HUDEP-2 (cell line): ENCODE measurements at regions not wholly inside any gene's neighbourhood (a gene's known extent, or its start where the extent isn't known, plus 50 kb on each side); places are given as distances from the start of the nearest gene placed in this dataset.
"Not testable (repeated sequence)": the region's sequence is repeated elsewhere in the genome, so short reads cannot be mapped to it uniquely, and the experiment has no call there.

ENCODE experiments used
- DNase-seq, 76 experiments: peaks; one replicate each; lab custom pipeline; 2025; ENCODE audit not compliant: unreplicated experiment in 76 of 76; lab: John Stamatoyannopoulos, UW

DNA sequence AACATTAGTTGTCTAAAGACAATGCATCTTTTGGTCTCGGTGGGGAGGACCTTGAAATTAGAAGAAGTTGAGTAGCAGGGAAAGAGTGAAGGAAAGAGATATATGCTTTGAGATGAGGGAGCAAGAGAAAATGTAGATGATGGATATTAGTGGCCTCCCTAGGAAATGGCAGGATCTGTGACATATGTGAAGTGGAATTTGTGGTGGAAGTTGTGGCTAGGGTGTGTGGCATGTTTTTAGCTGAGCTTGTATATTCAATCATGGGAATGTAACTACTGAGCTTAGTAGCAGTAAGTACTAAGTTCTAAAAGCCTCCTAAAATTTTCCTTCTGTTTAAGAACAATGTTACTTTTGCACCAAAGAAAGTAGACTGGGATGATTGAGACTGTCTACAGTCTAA, 382.8 kb upstream of the CTSO start:
- no peak for DNase-seq

DNA sequence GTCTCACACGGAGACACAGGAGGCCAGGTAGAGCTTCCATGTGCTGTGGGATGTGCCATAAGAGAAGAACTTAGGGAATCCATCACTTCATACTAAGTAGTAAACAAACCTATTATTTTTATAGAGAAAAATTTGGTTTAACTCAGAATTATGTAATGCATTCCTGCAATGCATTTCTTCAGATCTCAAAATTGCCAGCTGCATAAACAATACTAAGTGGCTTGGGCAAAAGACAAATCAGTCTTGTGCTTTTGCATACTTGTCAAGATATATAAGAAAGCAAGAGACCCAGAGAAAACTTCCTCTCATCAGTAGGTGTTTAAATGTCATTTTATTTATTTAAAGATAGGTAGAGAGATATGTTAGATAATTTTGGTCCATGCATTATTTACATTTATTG, 382.1 kb upstream of the CTSO start:
- no peak for DNase-seq

DNA sequence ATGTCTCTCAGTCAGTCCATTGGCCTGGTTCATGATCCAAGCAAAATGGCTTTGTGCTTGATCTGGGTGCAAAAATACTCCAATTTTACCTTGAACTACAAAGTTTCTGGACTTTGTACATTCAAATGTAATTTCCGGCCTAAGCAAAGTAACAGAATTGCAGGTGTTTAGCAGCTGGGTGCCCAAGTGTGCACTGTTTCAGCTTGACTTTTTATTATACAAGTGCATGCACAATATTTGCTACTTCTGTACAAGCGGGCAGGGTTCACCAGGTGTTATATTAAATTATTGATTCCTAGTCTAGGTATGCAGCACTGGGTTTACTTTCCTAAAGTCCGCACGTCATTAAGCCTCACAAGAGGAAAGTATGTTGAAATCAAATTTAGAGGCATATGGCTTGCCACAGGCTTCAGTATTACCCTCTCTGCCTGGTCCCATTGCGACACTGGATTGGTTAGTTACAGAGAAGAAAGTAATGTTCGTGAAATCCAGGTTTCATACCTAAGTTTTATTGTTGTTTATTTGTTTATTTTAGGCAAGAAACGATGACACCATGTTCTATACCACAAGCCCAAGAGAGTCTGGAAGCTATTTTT, 376.9 kb upstream of the CTSO start:
- no peak for DNase-seq

DNA sequence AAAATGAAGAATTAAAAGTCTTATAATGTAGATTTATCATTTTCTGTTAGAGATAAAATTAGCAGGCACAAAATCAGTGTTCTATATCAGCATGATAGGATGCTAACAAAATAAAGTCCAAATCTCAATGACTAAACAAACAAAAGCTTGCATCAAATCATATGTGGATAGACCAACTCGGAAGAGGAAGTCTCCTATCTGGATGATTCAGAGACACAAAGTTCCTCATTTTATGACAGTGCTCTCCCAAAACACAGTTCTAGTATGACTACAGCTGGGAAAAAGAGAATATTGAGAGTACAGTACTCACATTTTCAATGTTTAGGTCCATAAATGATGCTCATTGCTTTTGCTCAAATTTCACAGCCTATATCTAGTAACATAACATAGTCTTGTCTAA, 376.1 kb upstream of the CTSO start:
- no peak for DNase-seq

DNA sequence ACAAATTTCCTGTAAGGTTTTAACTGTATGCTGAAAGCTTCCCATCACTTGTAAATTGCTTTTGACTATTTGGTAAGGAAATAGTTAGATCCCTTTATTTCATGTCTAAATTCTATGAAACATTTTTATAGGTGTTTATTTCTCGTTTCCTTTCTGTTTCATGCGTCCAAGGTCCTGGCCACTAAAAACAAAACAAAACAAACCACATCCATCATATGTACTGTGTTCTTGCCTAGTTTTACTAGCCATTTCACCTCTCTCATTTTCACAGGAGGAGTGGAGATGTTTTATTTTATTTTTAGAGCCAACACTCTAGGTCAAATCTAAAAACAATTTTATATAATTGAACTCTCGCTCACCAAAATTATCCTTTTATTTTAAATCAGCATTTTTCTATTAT, 375.2 kb upstream of the CTSO start:
- no peak for DNase-seq

DNA sequence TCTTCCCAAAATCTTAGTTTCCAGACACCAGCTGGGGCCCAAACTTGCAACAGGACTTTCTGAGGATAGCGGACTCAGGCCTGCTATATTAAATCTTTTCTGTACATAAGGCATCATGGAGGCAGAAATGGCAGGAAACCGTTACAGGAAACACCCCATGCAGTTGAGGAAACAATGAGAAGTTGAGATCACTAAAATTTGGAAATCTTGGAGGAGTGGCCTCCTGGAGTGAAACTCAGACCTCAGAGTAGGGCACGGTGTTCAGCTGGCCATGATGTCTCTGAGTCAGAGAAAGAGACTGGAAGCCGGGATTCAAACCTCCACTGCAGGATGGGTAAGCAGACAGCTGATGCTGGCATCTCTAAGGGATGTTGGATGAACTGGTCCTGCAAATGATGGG, 372.6 kb upstream of the CTSO start:
- no peak for DNase-seq

DNA sequence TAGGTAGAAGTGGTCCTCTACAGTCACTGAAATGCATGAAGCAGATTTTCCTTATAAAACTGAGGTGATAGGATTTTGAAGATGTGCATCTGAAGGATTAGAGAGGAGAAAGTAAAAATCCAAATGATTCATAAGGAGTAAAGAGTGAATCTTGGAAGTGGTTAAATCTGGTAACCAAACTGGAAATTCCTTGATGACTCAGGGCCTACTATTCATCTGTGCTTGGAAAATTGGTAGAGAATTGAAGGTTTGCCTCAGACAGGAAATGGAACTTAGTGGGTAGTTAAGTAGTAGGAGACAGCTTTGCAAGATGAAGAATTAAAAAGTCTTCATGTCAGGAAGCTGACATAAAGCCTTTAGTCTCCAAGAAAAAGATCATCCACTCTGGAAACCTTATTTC, 368.9 kb upstream of the CTSO start:
- DNase-seq, result no peak

DNA sequence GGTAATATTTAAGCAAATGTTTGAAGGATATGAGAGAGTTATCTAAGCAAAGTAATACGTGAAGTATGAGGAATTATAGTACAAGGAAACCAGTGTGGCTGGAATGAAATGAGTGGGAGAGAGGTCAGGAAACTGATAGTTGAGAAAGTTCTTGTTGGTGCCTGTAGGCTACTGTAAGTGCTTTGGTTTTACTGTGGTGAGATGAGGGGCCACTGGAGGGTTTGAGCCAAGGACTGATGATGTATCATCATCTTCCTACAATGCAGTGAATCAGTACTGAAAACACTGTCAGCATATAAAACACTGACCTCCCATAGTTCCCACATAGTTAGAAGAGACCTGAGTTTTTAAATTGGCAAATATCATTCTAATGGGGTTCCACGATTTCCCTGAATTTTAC, 367.5 kb upstream of the CTSO start:
- no peak for DNase-seq

DNA sequence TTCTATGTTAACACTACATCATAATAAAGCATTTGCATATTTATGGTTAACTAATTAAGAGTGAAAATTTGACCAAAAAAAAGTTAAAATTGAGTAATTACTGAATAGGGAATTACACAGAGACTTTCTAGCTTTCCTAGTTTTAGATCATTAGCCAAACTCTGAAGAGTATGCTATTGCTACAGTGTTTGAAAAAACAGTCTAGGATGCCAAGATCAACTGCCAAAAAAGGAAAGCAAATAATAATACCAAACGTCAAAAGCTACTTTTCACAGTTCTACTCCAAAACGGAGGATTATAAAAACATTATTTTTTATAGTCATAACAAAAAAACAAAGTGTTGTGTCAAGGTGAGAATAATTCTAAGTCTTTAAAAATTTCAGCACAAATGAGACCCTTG, 359.8 kb upstream of the CTSO start:
- DNase-seq, result no peak

DNA sequence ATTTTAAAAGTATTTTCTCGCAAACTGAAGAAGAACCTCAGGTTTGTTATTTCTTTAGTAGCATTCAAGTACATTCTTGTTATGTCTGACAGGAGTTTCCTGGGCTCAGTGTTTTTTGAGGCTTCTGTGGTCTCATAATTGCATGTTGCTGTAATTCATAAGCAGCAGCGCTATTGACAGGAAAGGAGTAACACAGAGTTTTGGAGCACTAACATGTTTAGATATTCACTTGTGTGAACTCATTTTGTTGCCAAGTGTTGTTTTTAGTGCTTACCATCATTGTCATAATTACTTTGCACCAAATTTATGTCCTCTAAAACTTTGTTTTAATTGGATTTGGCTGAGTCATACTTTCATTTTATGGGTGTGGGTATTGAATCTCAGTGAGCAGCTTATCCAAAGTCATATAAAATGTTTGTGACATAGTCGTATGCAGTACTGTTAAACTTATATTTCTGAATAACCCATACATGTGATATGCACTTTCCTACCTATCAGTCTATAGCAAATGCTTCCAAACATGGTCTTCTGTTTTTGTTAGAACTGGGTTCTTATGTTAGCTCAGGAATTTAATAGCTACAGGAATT, 358.7 kb upstream of the CTSO start:
- no peak for DNase-seq

DNA sequence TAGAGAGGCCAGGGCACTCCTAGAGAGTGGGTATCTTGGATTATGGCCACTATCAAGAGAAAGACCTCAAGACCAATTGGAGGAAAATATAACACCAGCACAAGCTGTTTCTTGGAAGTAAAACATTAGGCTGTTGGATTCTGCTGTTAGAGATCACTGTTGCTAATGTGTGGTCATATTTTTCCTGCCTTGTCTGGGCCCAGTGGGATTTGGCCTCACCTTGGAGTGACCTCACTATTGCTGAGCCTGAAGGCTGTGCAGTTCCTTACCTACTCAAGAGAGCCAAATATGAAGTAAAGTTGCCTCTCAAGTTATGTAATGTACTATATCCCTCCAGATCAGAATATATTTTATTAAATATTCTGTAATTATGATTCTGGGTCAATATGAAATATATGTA, 355.4 kb upstream of the CTSO start:
- no peak for DNase-seq

DNA sequence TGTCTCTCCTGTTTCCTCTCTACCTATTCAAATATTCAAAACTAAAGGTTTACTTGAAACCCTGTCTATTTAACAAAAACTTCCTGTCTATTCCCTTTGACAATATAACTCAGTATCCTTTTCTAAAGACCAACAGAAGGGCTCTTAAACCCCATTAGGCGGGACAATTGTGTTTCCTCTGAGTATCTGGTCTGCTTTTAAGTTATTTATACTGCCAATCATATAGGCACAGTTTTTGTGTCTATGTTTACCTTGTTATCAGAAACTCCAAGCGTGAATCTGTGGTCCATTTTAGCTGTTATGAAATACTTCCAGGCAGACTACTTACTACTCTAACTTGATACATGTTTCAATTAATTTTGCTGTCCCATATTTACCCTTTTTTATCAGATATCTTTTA, 350.0 kb upstream of the CTSO start:
- no peak for DNase-seq

DNA sequence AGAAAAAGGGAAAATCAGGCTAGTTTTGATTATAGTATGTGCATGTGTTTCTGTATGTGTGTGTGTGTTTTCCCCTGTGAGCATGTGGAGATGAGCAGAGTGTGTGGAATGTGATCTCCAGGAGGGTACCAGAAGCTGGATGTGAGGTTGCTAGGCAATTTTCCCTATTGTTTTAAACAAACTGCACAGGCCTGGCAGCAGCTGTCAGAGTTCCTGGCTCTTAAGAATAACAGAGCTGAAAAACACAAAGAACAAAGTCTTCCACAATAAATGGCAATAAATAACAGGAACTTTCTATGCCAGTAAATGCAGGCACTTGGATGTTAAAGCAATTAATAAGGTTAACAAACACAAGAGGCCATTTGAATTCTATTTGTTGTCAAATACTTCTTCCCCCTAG, 344.6 kb upstream of the CTSO start:
- no peak for DNase-seq

DNA sequence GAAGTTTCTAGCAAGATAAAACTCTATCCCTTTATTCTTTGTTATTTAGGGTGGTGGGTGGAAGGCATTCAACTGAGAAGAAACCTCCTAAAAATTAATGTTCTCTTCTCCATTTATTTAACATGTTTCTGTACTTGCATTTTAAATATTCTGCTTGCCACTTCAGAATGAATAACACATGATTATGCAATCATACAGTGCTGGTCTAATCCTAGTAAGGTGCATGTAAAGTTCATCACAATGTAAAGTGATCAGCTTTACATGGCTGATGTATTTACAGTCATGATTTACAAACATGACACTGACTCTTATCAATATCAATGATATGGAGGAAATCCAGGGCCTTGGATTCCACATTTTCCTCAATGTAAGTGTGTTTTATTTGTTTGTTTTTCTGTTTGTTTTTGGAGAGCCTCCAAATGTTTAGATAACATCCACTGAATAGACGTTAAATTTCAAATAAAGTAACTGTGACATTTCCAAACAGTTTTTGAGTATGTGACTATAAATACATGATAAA, 342.1 kb upstream of the CTSO start:
- no peak for DNase-seq

DNA sequence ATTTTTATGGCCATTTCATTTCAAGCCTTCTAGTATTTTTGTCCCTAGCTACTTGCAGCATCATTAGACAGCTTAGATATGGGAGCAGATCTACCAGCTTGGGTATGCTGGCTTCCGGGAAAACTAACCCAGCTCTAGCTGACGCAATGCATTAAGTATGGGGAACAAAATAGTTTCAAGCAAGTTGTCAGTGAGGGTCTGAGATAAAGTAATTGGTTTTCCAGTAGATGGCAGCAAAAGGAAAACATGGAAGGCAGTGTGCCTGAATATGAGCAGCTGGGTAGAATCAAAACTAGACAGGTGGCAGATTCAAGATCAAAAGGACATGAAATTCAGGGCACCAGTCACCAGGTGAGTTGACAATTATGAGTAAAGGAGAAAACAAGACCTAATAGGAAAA, 340.9 kb upstream of the CTSO start:
- peak in 3 of 76 experiments; percentile 0 to 7 (median 7) for DNase-seq

DNA sequence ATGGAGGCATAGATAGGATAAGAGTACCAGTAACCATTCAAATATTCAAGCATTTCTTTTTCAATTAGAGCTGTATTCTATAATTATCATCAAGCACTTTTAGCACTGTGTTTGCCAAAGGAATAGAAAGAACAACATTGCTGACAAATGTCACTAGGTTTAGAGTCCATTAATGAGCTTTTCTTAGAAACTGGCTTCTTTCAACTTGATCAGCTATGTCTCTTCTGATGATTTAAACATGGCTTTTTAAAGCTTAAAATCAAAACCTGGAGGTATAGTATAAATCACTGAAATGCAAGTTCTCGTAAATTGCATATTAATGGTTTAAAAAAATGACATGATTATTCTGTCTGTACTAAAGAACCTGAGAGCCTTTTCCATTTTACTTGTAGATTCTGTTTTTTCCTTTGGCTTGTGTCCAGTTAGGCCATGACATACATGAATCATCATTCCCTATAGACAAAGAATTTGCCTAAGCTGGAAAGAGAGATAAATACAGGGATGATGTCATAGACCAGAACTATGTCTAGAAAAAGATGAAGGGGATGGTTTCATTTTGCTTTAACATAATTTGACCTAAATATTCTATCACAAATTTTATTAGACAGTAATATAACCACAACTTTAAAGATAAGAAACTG, 340.1 kb upstream of the CTSO start:
- DNase-seq, result peak in 2 of 76 experiments; percentile 20 to 27

DNA sequence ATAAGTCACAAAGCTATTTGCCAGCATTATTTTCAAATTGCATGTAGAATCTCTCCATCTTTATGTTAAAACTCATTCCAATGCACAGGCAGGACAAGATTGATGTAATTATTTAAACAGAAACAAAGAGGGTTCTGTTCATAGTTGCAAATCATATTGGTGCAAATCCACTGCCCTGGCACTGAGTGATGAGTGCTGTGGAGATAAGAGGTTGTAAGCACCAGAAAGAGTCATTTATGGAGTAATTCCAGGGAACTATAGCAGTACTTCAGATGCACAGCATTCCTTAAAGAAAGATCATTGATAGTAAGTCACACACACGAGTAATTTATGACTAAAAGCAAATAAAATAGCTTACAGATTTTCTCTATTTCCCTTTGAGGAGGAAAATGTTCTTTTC, 337.7 kb upstream of the CTSO start:
- DNase-seq, result no peak

DNA sequence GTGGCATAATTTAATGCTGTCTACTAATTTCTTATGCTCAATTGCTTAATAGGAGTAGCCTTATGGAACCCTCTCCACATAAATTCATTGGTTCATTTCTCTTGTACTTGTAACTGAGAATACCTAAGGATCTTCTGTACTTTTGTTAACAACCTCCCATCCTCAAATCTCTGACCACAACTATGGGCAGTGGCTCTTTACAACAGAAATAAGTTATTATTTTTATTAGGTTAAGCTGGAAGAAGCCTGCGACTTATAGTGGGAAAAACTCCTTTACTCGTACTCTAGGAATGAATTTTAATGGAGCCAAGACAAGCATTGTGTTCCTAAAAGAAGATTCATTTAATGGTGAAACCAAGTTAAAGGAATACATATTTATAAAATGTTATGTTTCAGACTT, 337.1 kb upstream of the CTSO start:
- no peak for DNase-seq

DNA sequence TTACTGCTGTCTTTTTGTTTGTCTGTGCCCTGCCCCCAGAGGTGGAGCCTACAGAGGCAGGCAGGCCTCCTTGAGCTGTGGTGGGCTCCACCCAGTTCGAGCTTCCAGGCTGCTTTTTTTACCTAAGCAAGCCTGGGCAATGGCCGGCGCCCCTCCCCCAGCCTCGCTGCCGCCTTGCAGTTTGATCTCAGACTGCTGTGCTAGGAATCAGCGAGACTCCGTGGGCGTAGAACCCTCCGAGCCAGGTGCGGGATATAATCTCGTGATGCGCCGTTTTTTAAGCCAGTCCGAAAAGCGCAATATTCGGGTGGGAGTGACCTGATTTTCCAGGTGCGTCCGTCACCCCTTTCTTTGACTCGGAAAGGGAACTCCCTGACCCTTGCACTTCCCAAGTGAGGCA, 336.4 kb upstream of the CTSO start:
- DNase-seq, result not testable (repeated sequence)

DNA sequence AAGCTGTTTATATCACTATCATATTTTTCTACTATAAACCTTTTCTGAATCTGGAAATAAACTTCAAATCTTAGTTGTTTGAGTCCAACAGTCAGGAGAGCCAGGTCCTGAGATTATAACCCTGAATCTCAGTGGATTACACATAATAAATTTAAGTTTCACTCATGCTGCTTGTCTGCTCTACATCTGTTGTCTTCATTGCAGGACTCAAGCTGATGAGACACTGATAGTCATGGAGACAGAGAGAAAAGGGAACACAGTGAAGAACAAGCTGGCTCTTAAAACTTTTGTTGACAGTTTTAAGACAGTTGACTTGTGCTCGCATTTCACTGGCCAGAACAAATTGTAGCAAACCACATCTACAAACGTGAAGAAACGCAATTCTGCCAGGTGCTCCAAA, 327.0 kb upstream of the CTSO start:
- DNase-seq, result no peak

DNA sequence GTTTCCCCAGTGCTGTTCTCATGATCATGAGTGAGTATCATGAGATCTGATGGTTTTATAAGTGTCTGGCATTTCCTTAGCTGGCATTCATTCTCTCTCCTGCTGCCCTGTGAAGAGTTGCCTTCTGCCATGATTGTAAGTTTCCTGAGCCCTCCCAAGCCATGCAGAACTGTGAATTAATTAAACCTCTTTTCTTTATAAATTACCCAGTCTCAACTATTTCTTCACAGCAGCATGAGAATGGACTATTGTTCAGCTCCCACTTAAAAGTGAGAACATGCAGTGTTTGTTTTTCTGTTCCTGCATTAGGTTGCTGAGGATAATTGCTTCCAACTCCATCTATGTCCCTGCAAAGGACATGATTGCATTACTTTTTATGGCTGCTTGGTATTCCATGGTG, 311.7 kb upstream of the CTSO start:
- no peak for DNase-seq

DNA sequence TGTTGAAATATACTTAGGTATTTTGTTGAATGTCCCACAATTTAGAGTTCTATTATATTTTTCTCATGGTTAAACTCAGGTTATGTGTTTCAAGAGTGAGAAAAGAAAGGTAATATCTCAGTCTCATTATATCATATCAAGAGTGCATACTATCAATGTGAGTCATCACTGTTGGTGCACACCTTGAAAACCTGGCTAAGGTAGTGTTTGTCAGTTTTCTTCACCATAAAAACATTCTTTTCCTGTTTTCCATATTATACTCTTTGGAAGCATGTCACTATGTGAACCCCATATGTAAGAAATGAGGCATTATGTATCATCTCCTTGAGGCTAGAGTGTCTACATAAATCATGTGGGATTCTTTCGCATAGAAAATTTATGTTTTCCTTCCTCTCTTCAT, 307.6 kb upstream of the CTSO start:
- DNase-seq, result no peak
